ENCODE measurements at regions not wholly inside any gene's neighbourhood (a gene's known extent, or its start where the extent isn't known, plus 50 kb on each side); places are given as distances from the start of the nearest gene placed in this dataset.

DNA sequence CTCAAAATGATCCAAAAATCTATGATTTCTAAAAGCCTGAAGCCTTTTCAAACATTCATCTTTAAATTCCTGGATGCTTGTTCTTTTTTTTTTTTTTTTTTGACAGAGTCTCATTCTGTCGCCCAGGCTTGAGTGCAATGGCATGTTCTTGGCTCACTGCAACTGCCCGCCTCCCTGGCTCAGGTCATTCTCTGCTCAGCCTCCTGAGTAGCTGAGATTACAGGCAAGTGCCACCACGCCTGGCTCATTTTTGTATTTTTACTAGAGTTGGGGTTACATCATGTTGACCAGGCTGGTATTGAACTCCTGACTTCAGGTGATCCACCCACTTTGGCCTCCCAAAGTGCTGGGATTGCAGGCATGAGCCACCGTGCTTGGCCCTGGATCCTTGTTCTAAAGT lies 649.5 kb downstream of the XIRP2 start:
- TF ChIP-seq CTCF (IDR thresholded peaks at IDR 0.05): no peak
- no peak for TF ChIP-seq POLR2A (IDR thresholded peaks at IDR 0.05)
- TF ChIP-seq POLR2AphosphoS5 (IDR thresholded peaks at IDR 0.05): no peak
